GM12872 (cell line): ENCODE measurements at regions not wholly inside any gene's neighbourhood (a gene's known extent, or its start where the extent isn't known, plus 50 kb on each side); places are given as distances from the start of the nearest gene placed in this dataset.
A peak's percentile ranks its signal among the peaks of the same experiment; 100 is the strongest.

ENCODE experiments used
- CTCF ChIP-seq: IDR thresholded peaks from 3 replicates; pipeline ENCODE4 v1.5.1; 2011; ENCODE audit warnings: low read depth, mild to moderate bottlenecking, low read length, moderate library complexity; ENCODE audit not compliant: insufficient read depth

- TF ChIP-seq CTCF: peak; percentile 47
Measured at GRCh38 chr7:24401628-24402593, 117.9 kb downstream of the NPY start.

- no peak for TF ChIP-seq CTCF
Measured at GRCh38 chr7:24402655-24403054, 118.7 kb downstream of the NPY start.

GRCh38 chr7:24403557-24403956 lies 119.6 kb downstream of the NPY start:
- no peak for TF ChIP-seq CTCF

GRCh38 chr7:24404315-24404714 lies 120.3 kb downstream of the NPY start:
- TF ChIP-seq CTCF: no peak

GRCh38 chr7:24405002-24405401 lies 121.0 kb downstream of the NPY start:
- TF ChIP-seq CTCF: no peak

GRCh38 chr7:24406053-24406788 lies 122.2 kb downstream of the NPY start:
- no peak for TF ChIP-seq CTCF

GRCh38 chr7:24406789-24407299 lies 122.9 kb downstream of the NPY start:
- no peak for TF ChIP-seq CTCF
